Activated T-cell treated with anti-CD3 and anti-CD28 coated beads for 48 hours (primary cell): ENCODE measurements at regions not wholly inside any gene's neighbourhood (a gene's known extent, or its start where the extent isn't known, plus 50 kb on each side); places are given as distances from the start of the nearest gene placed in this dataset.

Experiments used
- DNase-seq: peaks from one replicate; pipeline ENCODE4 v3.0.0-alpha.2; 2020; ENCODE audit warnings: low read depth

DNA sequence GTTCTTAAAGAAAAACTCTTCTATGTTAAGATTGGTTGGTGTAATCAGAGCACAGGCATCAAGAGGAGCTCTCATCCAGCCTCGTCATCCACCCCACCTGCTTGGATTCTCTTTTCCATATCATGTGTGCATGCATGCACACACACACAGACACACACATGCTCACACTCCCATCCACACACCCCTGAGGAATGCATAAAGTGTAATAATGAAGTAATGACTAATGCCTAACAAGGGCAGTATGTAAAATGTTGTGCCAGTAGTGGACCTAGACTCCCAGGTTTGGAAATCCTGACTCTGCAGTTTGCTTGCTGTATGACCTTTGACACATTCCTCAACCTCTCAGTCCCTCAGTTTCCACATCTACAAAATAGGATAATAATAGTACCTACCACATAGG is 280.0 kb upstream of the ANKRD55 start:
- DNase-seq, result no peak

DNA sequence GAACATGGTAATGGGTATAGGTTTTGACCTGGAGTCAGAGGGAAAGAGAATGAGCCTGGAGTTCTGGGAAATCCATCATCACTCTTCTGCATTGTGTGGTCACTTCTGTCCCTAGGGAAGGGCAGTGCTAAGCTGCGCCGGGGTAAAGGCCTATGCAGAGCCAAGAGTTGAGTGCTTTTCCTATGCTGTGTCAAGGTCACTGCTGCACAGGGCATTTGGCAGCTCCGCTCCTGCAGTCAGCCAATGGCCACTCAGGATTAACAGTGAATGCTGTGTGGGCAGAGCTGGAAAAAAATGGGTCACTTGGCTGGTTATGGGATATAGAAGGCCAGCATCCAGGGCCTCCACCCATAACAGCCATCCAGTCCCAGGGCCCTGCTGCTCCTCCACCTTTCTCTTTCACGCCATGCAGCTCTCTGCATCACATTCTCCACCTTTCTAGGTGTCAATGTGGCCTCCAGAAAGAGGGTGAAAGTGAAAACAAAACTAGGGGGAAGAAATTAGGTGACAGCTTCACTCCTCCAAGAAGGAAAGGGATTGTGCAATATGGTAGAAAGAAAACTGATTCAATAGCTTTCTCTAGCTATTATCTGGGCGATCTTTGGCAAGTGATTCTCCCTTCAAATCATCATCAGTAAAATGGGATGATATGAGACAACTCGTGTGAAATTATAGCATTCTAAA is 279.3 kb upstream of the ANKRD55 start:
- no peak for DNase-seq

GRCh38 chr5:56511326-56511841 is 278.3 kb upstream of the ANKRD55 start:
- DNase-seq, result no peak

DNA sequence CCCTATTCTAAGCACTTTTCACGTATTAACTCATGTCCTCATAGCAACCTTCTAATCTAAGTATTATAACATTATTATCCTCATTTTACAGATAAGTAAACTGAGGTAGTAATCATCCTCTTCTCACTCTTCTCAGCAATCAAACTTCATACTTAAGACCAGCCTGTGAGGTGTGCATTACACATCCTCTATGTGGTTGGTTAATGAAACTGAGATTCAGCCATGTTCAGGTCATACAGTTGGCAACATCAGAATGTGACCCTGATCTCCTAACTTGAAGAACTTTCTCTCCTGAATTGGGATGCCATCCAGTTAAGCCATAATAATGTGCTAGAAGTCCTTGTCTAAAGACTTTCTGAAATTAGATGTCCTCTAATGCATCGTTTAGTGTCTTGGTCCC is 275.1 kb upstream of the ANKRD55 start:
- DNase-seq, result no peak

DNA sequence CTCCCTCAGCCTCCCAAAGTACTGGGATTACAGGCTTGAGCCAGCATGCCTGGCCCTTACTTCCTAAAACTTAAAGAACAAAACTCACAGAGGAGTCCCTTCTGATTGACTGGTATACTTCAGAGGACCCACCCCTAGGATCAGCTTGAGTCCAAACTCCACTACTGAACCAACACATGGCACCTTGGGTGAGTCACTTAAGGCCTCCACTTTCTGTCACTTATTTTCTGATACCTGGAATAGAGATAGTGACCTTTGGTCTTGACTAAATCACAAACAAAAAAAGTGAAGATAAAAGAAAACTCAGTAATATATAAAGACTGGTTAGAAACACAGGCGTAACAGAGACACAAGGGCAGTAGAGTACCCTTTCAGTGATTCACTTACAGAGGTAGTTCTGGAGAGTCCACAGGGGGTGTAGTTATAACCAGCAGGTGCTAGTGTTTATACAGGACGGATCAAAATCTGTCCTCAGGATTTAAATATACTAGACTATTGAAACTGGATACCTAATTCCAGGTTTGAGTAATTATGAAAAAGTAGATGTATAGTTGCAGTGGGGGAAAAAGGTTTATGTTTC is 274.3 kb upstream of the ANKRD55 start:
- no peak for DNase-seq

GRCh38 chr5:56506211-56506965 is 273.3 kb upstream of the ANKRD55 start:
- no peak for DNase-seq

DNA sequence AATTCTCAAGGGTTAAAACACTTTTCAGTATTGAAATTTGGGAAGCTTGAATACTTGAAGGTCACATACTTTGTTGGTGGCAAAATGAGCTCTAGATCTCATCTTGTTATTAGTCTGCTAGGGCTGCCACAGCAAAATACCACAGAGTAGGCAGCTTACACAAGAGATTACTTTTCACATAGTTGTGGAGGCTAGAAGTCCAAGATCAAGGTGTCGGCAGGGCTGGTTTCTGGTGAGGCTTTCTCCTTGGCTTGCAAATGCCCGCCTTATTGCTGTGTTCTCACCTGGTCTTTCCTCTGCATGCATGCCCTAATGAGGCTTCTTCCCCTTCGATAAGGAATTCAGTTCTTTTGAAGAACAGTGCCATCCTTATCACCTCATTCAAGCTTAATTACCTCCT is 270.8 kb upstream of the ANKRD55 start:
- no peak for DNase-seq

DNA sequence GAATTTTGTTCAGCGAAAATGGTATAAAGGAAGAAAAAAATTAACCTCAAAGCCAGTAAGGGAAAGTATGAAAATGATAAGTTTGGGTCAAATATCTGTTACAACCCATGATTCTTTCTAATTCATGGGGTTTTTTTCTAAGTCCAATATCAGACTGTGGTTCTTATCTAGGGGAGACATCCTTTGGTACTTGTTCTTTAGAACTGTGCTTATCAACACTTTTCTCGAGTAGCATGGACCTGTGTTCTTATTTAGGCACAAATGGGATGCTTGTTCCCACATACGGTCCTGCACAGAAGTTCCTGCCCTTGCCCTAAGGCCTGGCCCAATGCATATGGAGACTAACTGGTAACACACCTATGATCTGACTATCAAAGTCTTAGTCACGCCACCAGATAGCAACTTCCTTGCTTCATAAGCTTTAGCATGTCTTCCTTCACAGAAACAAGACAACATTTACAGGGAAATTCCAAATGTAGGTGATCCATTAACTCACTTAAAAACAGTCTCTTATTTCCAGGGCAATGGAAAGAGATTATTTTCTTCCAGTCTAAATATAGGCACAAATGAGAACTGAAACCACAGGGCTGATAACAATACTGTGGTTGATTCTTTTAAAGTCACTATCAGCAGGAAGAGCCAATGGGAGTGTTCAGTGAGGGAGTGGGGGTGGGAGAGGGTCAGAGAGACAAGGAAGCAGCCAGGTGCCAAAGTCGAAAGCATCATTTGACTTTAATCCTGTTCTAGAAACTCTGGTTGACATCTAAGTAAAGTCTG is 268.8 kb upstream of the ANKRD55 start:
- DNase-seq, result no peak

DNA sequence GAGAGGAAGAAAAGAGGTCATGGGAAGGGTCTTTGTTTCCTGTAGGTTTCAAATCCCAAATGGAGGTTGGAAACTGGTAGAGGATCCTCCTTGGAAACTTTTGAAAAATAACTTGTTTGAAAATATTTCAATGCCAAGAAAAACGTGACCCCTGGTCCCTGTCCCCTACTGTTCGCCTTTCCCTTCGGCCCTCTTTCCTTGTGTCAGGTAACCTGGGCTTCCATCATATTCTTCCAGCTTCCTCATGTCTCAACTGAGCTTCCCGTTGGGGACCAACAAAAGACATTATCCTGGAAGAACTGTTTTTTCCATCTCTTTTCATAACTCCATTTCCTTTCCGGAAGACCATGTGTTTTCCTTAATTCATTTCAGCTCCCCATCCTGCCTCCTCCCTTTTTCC is 266.8 kb upstream of the ANKRD55 start:
- DNase-seq, result no peak

DNA sequence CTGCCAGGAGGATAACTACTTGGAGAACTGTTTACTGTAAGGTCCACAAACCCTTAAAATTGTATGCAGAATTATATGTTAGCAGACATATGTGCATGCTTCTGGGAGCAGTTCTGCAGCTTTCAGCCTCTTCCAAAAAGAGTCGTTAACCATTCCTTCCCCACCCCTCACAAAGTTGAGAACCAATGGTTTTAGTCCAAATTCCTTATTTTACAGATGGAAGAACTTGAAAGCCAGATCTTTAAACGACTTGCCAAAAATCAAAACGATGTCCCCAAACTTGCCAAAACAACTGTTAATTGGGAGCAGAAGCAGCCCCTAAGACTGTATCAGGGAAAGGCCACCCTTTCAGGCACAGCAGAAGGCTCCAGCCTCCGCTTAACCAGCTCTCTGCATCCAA is 266.4 kb upstream of the ANKRD55 start:
- no peak for DNase-seq

GRCh38 chr5:56498759-56499395 is 265.7 kb upstream of the ANKRD55 start:
- no peak for DNase-seq

DNA sequence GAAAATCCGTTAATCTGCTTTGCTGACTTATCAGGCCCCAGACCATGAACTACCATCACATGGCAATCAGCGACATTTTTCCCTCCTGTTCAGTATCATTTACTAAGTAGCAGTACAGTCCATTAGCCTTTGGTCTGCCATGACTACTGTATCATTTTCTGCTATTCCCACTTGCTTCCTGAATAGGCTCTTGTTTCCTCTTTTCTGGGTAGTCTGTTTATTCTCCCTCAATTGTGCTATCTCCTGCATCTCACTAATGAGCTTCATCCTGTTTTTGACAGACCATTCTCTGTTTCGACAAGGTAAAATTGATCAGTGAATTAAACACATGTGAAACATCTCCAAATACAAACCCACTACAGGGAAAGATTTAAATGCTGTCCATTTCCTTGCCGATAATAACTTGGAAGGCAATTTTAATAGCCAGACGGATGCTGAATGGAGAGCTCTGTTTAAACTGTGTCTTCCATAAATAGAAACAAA is 263.5 kb upstream of the ANKRD55 start:
- DNase-seq, result no peak

GRCh38 chr5:56494300-56494731 is 261.2 kb upstream of the ANKRD55 start:
- DNase-seq, result no peak

GRCh38 chr5:56493766-56494165 is 260.6 kb upstream of the ANKRD55 start:
- no peak for DNase-seq

GRCh38 chr5:56493308-56493707 is 260.2 kb upstream of the ANKRD55 start:
- no peak for DNase-seq

DNA sequence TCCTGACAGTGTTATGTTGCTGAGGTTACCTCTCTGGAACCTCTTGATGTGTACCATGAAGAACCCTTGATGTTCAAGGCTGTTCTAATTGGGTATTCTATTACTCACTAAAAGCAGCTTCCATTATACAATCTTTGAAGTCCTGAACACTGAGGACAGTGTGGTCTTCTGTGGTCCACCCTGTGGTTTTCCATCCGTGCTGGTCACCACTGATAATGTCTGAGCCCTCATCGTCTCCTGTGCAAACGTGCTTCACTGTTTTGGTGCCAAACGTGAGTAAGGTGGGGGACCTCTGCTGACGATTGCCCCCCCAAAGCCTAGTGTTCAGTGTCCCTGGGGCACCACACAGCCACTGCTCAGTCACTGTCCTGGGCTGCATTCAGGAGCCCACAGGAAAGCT is 259.7 kb upstream of the ANKRD55 start:
- DNase-seq, result no peak

DNA sequence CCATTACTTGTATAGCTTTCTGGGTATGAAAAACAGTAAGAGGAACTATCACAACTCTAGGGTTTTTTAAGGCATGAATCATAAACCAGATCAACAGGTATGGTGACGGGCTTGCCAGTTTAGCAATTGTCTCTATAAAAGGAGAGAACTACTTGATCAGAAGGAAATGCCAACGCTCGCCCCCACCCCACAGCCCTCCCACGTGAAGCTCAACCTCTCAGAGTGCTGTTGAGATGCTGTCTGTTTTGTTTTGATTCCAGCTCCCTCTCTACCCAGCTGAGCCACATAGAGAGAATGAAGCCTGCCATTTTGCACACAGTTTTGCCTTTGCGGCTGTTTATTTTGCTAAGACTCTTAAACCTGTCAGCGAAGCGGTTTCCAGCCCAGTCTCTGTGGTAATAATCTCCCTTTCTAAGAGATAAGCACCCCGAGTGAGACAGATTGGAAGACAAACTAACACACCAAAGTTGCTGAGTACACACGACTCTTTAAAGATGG is 257.9 kb upstream of the ANKRD55 start:
- peak; percentile 27 for DNase-seq

GRCh38 chr5:56489272-56489671 is 256.1 kb upstream of the ANKRD55 start:
- no peak for DNase-seq

- no peak for DNase-seq
Measured at GRCh38 chr5:56487528-56488115, 254.5 kb upstream of the ANKRD55 start.

DNA sequence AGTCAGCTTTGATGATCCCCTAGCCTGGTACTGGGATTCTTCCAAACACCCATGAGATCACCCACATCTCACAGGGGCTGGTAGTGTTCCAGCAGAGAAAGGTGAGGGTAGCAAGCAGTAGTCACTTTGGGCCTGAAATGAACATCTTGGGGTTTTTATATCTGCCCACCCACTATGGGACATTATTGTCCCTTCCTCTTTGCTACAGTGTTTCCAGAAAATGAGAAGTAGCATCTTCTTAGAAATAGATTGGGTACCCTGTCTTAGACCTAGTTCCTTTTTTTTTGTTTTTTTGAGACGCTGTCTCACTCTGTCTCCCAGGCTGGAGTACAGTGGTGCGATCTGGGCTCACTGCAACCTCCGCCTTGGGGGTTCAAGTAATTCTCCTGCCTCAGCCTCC is 249.2 kb upstream of the ANKRD55 start:
- no peak for DNase-seq
